Neural progenitor cell (in vitro differentiated cells): ENCODE measurements at regions not wholly inside any gene's neighbourhood (a gene's known extent, or its start where the extent isn't known, plus 50 kb on each side); places are given as distances from the start of the nearest gene placed in this dataset.
"Not testable (repeated sequence)": the region's sequence is repeated elsewhere in the genome, so short reads cannot be mapped to it uniquely, and the experiment has no call there.

Experiments used
- DNase-seq: peaks from one replicate; pipeline ENCODE4 v3.0.0-alpha.2; 2016; ENCODE audit warnings: low spot score
- H2AFZ ChIP-seq: fragments of 200-600 bp; sonication (generic); replicated peaks from 2 replicates; pipeline ENCODE4 v1.6.1; 2016; ENCODE audit warnings: antibody characterized with exemption
- H3F3A ChIP-seq: fragments of 200-600 bp; sonication (generic); 2 replicates; pipeline ENCODE4 v1.6.1; 2016; ENCODE audit warnings: antibody characterized with exemption, low read depth
- H3K27ac ChIP-seq: fragments of 200-600 bp; sonication (generic); 2 replicates; pipeline ENCODE4 v1.5.1; 2016; ENCODE audit warnings: mild to moderate bottlenecking
- H3K27me3 ChIP-seq: fragments of 200-600 bp; sonication (generic); 2 replicates; pipeline ENCODE4 v1.6.1; 2016; ENCODE audit warnings: mild to moderate bottlenecking, moderate library complexity
- H3K36me3 ChIP-seq: fragments of 200-600 bp; sonication (generic); 2 replicates; pipeline ENCODE4 v1.5.1; 2016
- H3K4me1 ChIP-seq: fragments of 200-600 bp; sonication (generic); 2 replicates; pipeline ENCODE4 v1.6.1; 2016; ENCODE audit warnings: mixed run types
- H3K4me2 ChIP-seq: fragments of 200-600 bp; sonication (generic); 2 replicates; pipeline ENCODE4 v1.6.1; 2016
- H3K4me3 ChIP-seq: fragments of 200-600 bp; sonication (generic); 2 replicates; pipeline ENCODE4 v1.5.1; 2016
- H3K79me2 ChIP-seq: fragments of 200-600 bp; sonication (generic); 2 replicates; pipeline ENCODE4 v1.6.1; 2016; ENCODE audit warnings: low read depth
- H3K9ac ChIP-seq: fragments of 200-600 bp; sonication (generic); 2 replicates; pipeline ENCODE4 v1.6.1; 2016
- H3K9me3 ChIP-seq: fragments of 200-600 bp; sonication (generic); 2 replicates; pipeline ENCODE4 v1.5.1; 2016; ENCODE audit warnings: low read depth
- H4K20me1 ChIP-seq: fragments of 200-600 bp; sonication (generic); 2 replicates; pipeline ENCODE4 v1.6.1; 2016; ENCODE audit warnings: low read depth
- H3K27ac Mint-ChIP-seq: 3 replicates; pipeline ENCODE4 v1.8.0; 2021; ENCODE audit warnings: mixed read lengths
- H3K27me3 Mint-ChIP-seq: 2 replicates; pipeline ENCODE4 v1.8.0; 2022; ENCODE audit warnings: low read depth, mild to moderate bottlenecking, inconsistent platforms, moderate library complexity, mixed read lengths; ENCODE audit not compliant: insufficient read depth
- H3K36me3 Mint-ChIP-seq: 3 replicates; pipeline ENCODE4 v1.8.0; 2021; ENCODE audit warnings: mixed read lengths
- H3K4me1 Mint-ChIP-seq: 3 replicates; pipeline ENCODE4 v1.8.0; 2021; ENCODE audit warnings: mixed read lengths
- H3K4me3 Mint-ChIP-seq: 3 replicates; pipeline ENCODE4 v1.8.0; 2021; ENCODE audit warnings: mild to moderate bottlenecking, moderate library complexity, mixed read lengths
- H3K9me3 Mint-ChIP-seq: 3 replicates; pipeline ENCODE4 v1.8.0; 2020; ENCODE audit warnings: mixed read lengths

GRCh38 chr2:87567912-87568311, 180.0 kb upstream of the PLGLB2 start:
- H3F3A ChIP-seq, H3K27ac ChIP-seq, H3K36me3 ChIP-seq, H3K27me3 ChIP-seq, H3K4me3 ChIP-seq, H3K4me1 ChIP-seq, H3K9ac ChIP-seq, DNase-seq, H3K9me3 ChIP-seq, H4K20me1 ChIP-seq, H3K27ac Mint-ChIP-seq, H3K4me3 Mint-ChIP-seq, H3K4me1 Mint-ChIP-seq, H2AFZ ChIP-seq, H3K4me2 ChIP-seq, H3K9me3 Mint-ChIP-seq, H3K79me2 ChIP-seq, H3K36me3 Mint-ChIP-seq, H3K27me3 Mint-ChIP-seq: not testable (repeated sequence)

GRCh38 chr2:87568554-87569278, 179.2 kb upstream of the PLGLB2 start:
- not testable (repeated sequence) for H3F3A ChIP-seq, H3K79me2 ChIP-seq, H3K36me3 ChIP-seq, H3K4me3 Mint-ChIP-seq, H3K36me3 Mint-ChIP-seq, H3K27ac Mint-ChIP-seq, H4K20me1 ChIP-seq, H3K27ac ChIP-seq, H3K4me1 Mint-ChIP-seq, DNase-seq, H3K4me2 ChIP-seq, H3K9ac ChIP-seq, H3K27me3 Mint-ChIP-seq, H3K9me3 ChIP-seq, H3K9me3 Mint-ChIP-seq, H3K27me3 ChIP-seq, H2AFZ ChIP-seq, H3K4me3 ChIP-seq, H3K4me1 ChIP-seq

- H3K4me1 Mint-ChIP-seq, H3K4me3 ChIP-seq, H3K79me2 ChIP-seq, H3K4me2 ChIP-seq, H3K27me3 ChIP-seq, H3K4me3 Mint-ChIP-seq, H2AFZ ChIP-seq, H3K27me3 Mint-ChIP-seq, H3K36me3 Mint-ChIP-seq, H3F3A ChIP-seq, H3K4me1 ChIP-seq, H3K36me3 ChIP-seq, H3K9ac ChIP-seq, H3K9me3 Mint-ChIP-seq, H3K27ac ChIP-seq, H3K27ac Mint-ChIP-seq, DNase-seq, H3K9me3 ChIP-seq, H4K20me1 ChIP-seq: not testable (repeated sequence)
These were observed 178.0 kb upstream of the PLGLB2 start for GRCh38 chr2:87569689-87570397.

GRCh38 chr2:87571889-87572465, 175.9 kb upstream of the PLGLB2 start:
- H3K79me2 ChIP-seq, H3F3A ChIP-seq, H3K36me3 Mint-ChIP-seq, H3K9me3 Mint-ChIP-seq, H3K27me3 ChIP-seq, H4K20me1 ChIP-seq, H2AFZ ChIP-seq, H3K36me3 ChIP-seq, H3K27ac Mint-ChIP-seq, H3K27me3 Mint-ChIP-seq, DNase-seq, H3K9ac ChIP-seq, H3K4me2 ChIP-seq, H3K4me1 ChIP-seq, H3K9me3 ChIP-seq, H3K27ac ChIP-seq, H3K4me3 ChIP-seq, H3K4me1 Mint-ChIP-seq, H3K4me3 Mint-ChIP-seq: not testable (repeated sequence)

GRCh38 chr2:87572906-87573305, 175.0 kb upstream of the PLGLB2 start:
- not testable (repeated sequence) for H3K36me3 Mint-ChIP-seq, H3K4me3 Mint-ChIP-seq, H3K36me3 ChIP-seq, H3K9me3 ChIP-seq, H4K20me1 ChIP-seq, H3K4me2 ChIP-seq, H2AFZ ChIP-seq, H3K27me3 ChIP-seq, H3F3A ChIP-seq, H3K27ac Mint-ChIP-seq, DNase-seq, H3K27me3 Mint-ChIP-seq, H3K4me3 ChIP-seq, H3K9ac ChIP-seq, H3K27ac ChIP-seq, H3K4me1 ChIP-seq, H3K79me2 ChIP-seq, H3K9me3 Mint-ChIP-seq, H3K4me1 Mint-ChIP-seq

GRCh38 chr2:87573386-87574192, 174.3 kb upstream of the PLGLB2 start:
- not testable (repeated sequence) for H2AFZ ChIP-seq, H3K4me3 Mint-ChIP-seq

GRCh38 chr2:87574193-87575119, 173.4 kb upstream of the PLGLB2 start:
- not testable (repeated sequence) for H2AFZ ChIP-seq, H3K4me3 ChIP-seq, H3K27ac Mint-ChIP-seq, H3K36me3 ChIP-seq, H3K9ac ChIP-seq, H3K79me2 ChIP-seq, H3K9me3 ChIP-seq, H3K4me3 Mint-ChIP-seq, H3K27ac ChIP-seq, DNase-seq, H3F3A ChIP-seq, H3K4me2 ChIP-seq, H3K36me3 Mint-ChIP-seq, H3K4me1 ChIP-seq, H4K20me1 ChIP-seq, H3K9me3 Mint-ChIP-seq, H3K27me3 ChIP-seq, H3K27me3 Mint-ChIP-seq, H3K4me1 Mint-ChIP-seq

More at GRCh38 chr2:87573386-87574192, 174.3 kb upstream of the PLGLB2 start:
- not testable (repeated sequence) for H3K4me1 Mint-ChIP-seq, H3K27ac ChIP-seq, H3K4me2 ChIP-seq, H3K4me3 ChIP-seq, H3K4me1 ChIP-seq, H3K9ac ChIP-seq, H3K9me3 ChIP-seq, H4K20me1 ChIP-seq, H3K36me3 Mint-ChIP-seq, H3K36me3 ChIP-seq, DNase-seq, H3F3A ChIP-seq, H3K27ac Mint-ChIP-seq, H3K79me2 ChIP-seq, H3K27me3 ChIP-seq, H3K27me3 Mint-ChIP-seq, H3K9me3 Mint-ChIP-seq
